ENCODE measurements at regions not wholly inside any gene's neighbourhood (a gene's known extent, or its start where the extent isn't known, plus 50 kb on each side); places are given as distances from the start of the nearest gene placed in this dataset.

GRCh38 chr2:207253666-207254345 is 88.1 kb upstream of the KLF7 start:
- no peak overlapping the region for H3K4me3 ChIP-seq (replicated peaks; ENCODE audit: low read depth, low read length)
- TF ChIP-seq CTCF (IDR thresholded peaks at IDR 0.05; ENCODE audit: low read length, missing control alignments): no peak
- DNase-seq (ENCODE audit: low read depth): peak; percentile 95

GRCh38 chr2:207254591-207255464 is 89.1 kb upstream of the KLF7 start:
- H3K4me3 ChIP-seq (replicated peaks; ENCODE audit: low read depth, low read length): peak overlapping the region; percentile 5
- TF ChIP-seq CTCF (IDR thresholded peaks at IDR 0.05; ENCODE audit: low read length, missing control alignments): no peak
- peak; percentile 46 for DNase-seq (ENCODE audit: low read depth)

GRCh38 chr2:207255565-207256470 is 90.1 kb upstream of the KLF7 start:
- H3K4me3 ChIP-seq (replicated peaks; ENCODE audit: low read depth, low read length): no peak overlapping the region
- TF ChIP-seq CTCF (IDR thresholded peaks at IDR 0.05; ENCODE audit: low read length, missing control alignments): no peak
- DNase-seq (ENCODE audit: low read depth): no peak

- peak; percentile 54 for DNase-seq (ENCODE audit: low read depth)
- no peak overlapping the region for H3K4me3 ChIP-seq (replicated peaks; ENCODE audit: low read depth, low read length)
- TF ChIP-seq CTCF (IDR thresholded peaks at IDR 0.05; ENCODE audit: low read length, missing control alignments): no peak
These were observed 90.9 kb upstream of the KLF7 start for GRCh38 chr2:207256476-207257207.

GRCh38 chr2:207257251-207258250 is 91.8 kb upstream of the KLF7 start:
- DNase-seq (ENCODE audit: low read depth): no peak
- TF ChIP-seq CTCF (IDR thresholded peaks at IDR 0.05; ENCODE audit: low read length, missing control alignments): no peak
- H3K4me3 ChIP-seq (replicated peaks; ENCODE audit: low read depth, low read length): no peak overlapping the region
